KMS-11 (cell line): ENCODE measurements at regions not wholly inside any gene's neighbourhood (a gene's known extent, or its start where the extent isn't known, plus 50 kb on each side); places are given as distances from the start of the nearest gene placed in this dataset.

ENCODE experiments used
- H2AFZ ChIP-seq: fragments of 200-600 bp; sonication (generic); 2 replicates; pipeline ENCODE4 v1.6.1; 2016; ENCODE audit warnings: antibody characterized with exemption, mixed run types, low read depth
- H3K27ac ChIP-seq: fragments of 200-600 bp; sonication (generic); 2 replicates; pipeline ENCODE4 v1.6.1; 2016; ENCODE audit warnings: mild to moderate bottlenecking, mixed run types
- H3K27me3 ChIP-seq: fragments of 200-600 bp; sonication (generic); 2 replicates; pipeline ENCODE4 v1.6.1; 2017; ENCODE audit warnings: mild to moderate bottlenecking, low read depth, mixed run types, moderate library complexity; ENCODE audit not compliant: insufficient read depth
- H3K36me3 ChIP-seq: fragments of 200-600 bp; sonication (generic); 2 replicates; pipeline ENCODE4 v1.6.1; 2017; ENCODE audit warnings: mild to moderate bottlenecking, mixed run types; ENCODE audit not compliant: insufficient read depth
- H3K4me1 ChIP-seq: fragments of 200-600 bp; sonication (generic); 2 replicates; pipeline ENCODE4 v1.6.1; 2016; ENCODE audit warnings: mild to moderate bottlenecking, low read depth, mixed run types; ENCODE audit not compliant: poor library complexity, severe bottlenecking
- H3K4me2 ChIP-seq: fragments of 200-600 bp; sonication (generic); 2 replicates; pipeline ENCODE4 v1.7.0; 2016; ENCODE audit warnings: mild to moderate bottlenecking, mixed run types
- H3K4me3 ChIP-seq: fragments of 200-600 bp; sonication (generic); IDR thresholded peaks from 2 replicates; pipeline ENCODE4 v1.6.1; 2017; ENCODE audit warnings: low read depth, low read length, mixed read lengths; ENCODE audit not compliant: insufficient read depth
- H3K79me2 ChIP-seq: fragments of 200-600 bp; sonication (generic); 2 replicates; pipeline ENCODE4 v1.6.1; 2016; ENCODE audit warnings: low read depth, mixed run types; ENCODE audit not compliant: insufficient read depth
- H3K9ac ChIP-seq: fragments of 200-600 bp; sonication (generic); 2 replicates; pipeline ENCODE4 v1.6.1; 2016; ENCODE audit warnings: mild to moderate bottlenecking, mixed run types
- H4K20me1 ChIP-seq: fragments of 200-600 bp; sonication (generic); 2 replicates; pipeline ENCODE4 v1.6.1; 2016; ENCODE audit warnings: mild to moderate bottlenecking, mixed run types; ENCODE audit not compliant: insufficient read depth
- CTCF ChIP-seq: fragments of 200-600 bp; sonication (generic); conservative IDR thresholded peaks from 2 replicates; pipeline ENCODE4 v1.6.1; 2017; ENCODE audit warnings: low read depth, mild to moderate bottlenecking, antibody characterized with exemption, low read length, moderate library complexity, mixed read lengths

DNA sequence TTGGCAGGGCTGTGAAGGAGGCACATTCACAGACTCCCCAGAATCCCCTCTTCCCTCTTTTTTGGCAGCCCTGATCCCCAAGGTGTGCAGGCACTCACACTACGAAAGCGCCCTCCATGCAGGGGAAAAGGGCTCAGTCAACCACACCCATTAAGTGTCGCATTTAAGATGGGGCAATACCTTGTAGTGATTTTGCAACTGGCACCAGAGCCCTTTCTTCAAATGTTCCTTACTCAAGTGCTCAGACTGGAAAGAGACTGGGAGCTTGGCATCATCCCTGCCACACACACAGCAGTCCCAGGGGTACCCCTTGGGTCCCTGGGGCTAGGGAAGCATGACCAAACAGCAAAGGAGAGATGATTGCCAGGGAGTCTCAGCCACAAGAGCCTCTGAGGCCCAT, 190.1 kb downstream of the HAUS1 start:
- H3K79me2 ChIP-seq, result no peaks in the 10 kb centered on the region
- no peak overlapping the region for H3K9ac ChIP-seq
- no peaks in the 10 kb centered on the region for H3K4me1 ChIP-seq
- no peaks in the 10 kb centered on the region for H3K27me3 ChIP-seq
- TF ChIP-seq CTCF, result no peak
- no peak overlapping the region for H2AFZ ChIP-seq
- no peak overlapping the region for H3K27ac ChIP-seq
- no peaks in the 10 kb centered on the region for H4K20me1 ChIP-seq
- H3K4me2 ChIP-seq, result no peak overlapping the region
- no peaks in the 10 kb centered on the region for H3K36me3 ChIP-seq
- H3K4me3 ChIP-seq, result no peak overlapping the region

DNA sequence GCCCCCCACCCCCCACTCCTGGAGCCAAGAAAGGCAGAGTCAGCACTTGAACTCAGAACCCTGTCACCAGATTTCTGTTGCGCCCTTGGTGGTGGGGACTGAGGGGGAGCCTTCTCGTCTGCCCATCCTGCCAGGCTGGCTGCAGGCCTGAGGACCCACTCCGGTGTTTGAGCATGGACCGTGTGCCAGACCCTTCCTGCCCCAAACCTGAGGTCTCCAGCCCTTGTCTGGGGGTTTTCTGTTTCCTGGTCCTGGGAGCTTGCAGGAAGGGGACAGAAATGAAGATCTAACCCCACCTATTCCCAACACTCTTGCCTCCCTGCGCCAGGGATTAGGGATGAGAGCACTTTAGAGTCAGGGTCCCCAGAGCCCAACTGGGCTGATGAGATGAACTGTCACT, 190.6 kb downstream of the HAUS1 start:
- no peaks in the 10 kb centered on the region for H3K4me1 ChIP-seq
- no peaks in the 10 kb centered on the region for H4K20me1 ChIP-seq
- no peak for TF ChIP-seq CTCF
- no peak overlapping the region for H3K4me3 ChIP-seq
- H3K9ac ChIP-seq, result no peak overlapping the region
- no peak overlapping the region for H3K4me2 ChIP-seq
- H3K27ac ChIP-seq, result no peak overlapping the region
- H3K36me3 ChIP-seq, result no peaks in the 10 kb centered on the region
- H2AFZ ChIP-seq, result no peak overlapping the region
- no peaks in the 10 kb centered on the region for H3K27me3 ChIP-seq
- H3K79me2 ChIP-seq, result no peaks in the 10 kb centered on the region

DNA sequence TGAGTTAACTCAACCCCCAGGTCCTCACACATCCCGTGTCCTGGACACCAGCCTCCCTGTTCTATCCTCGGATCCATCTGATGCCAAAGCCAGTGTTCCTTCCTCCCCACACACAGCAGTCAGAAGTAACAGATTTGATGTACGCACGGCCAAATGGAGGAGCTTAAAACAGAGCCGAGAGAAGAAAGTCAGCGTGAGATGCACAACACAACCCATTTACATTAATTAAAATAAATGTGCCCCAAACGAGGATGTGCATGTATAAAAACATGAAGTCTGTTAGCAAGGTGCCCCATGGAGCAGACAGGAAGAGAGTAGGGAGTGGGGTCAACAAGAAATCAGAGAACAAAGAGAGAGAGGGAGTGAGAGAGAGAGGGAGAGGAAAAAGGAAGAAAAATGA, 191.2 kb downstream of the HAUS1 start:
- Histone ChIP-seq H3K27ac (no peak overlapping the region), H3K9ac (no peak overlapping the region), H3K4me2 (no peak overlapping the region), H4K20me1 (no peaks in the 10 kb centered on the region), H3K36me3 (no peaks in the 10 kb centered on the region), H3K4me1 (no peaks in the 10 kb centered on the region), H3K79me2 (no peaks in the 10 kb centered on the region), H2AFZ (no peak overlapping the region), H3K4me3 (no peak overlapping the region), H3K27me3 (no peaks in the 10 kb centered on the region)
- TF ChIP-seq CTCF, result no peak

DNA sequence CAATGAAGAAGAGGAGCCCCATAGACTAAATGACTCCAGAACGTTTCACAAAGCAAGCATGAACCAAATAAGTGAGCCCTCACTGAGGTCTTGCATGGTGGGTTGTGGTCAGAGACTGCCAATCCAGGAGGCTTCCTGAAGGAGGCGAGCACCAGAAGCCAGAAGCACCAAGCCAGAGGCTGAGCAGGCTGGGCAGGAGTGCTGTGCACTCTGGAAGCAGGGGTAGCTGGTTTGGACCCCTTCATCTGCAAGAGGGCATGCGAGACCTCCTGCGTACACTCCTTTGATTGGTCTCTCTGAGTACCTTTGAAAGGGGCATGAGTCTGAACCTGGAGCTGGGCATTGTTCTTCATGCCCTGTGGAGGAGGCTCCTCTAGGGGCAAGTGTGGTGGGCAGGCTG, 192.5 kb downstream of the HAUS1 start:
- Histone ChIP-seq H3K4me3 (no peak overlapping the region), H3K79me2 (no peaks in the 10 kb centered on the region), H3K27me3 (no peaks in the 10 kb centered on the region), H3K4me2 (no peak overlapping the region), H3K9ac (no peak overlapping the region), H3K4me1 (no peaks in the 10 kb centered on the region), H3K27ac (no peak overlapping the region), H3K36me3 (no peaks in the 10 kb centered on the region), H2AFZ (no peak overlapping the region), H4K20me1 (no peaks in the 10 kb centered on the region)
- no peak for TF ChIP-seq CTCF

GRCh38 chr18:46297124-46297523, 192.9 kb downstream of the HAUS1 start:
- Histone ChIP-seq H3K79me2 (no peaks in the 10 kb centered on the region), H3K4me1 (no peaks in the 10 kb centered on the region), H3K27ac (no peak overlapping the region), H3K27me3 (no peaks in the 10 kb centered on the region), H3K4me2 (no peak overlapping the region), H3K9ac (no peak overlapping the region), H3K4me3 (no peak overlapping the region), H3K36me3 (no peaks in the 10 kb centered on the region), H4K20me1 (no peaks in the 10 kb centered on the region), H2AFZ (no peak overlapping the region)
- no peak for TF ChIP-seq CTCF
